Head of caudate nucleus (tissue), 42 donors: ENCODE measurements at regions not wholly inside any gene's neighbourhood (a gene's known extent, or its start where the extent isn't known, plus 50 kb on each side); places are given as distances from the start of the nearest gene placed in this dataset.

Source experiments
- DNase-seq, 42 donors: peaks; one replicate each; pipeline versions ENCODE4 v3.0.0 to v3.0.0-alpha.2; 2020 to 2021; ENCODE audit warnings: mixed read lengths in 7 of 42
- intact Hi-C: fragments of 100-400 bp; cut with DNase I; formaldehyde crosslinking; loops from one replicate; pipeline ENCODE4 v1.15.0; 2022

DNA sequence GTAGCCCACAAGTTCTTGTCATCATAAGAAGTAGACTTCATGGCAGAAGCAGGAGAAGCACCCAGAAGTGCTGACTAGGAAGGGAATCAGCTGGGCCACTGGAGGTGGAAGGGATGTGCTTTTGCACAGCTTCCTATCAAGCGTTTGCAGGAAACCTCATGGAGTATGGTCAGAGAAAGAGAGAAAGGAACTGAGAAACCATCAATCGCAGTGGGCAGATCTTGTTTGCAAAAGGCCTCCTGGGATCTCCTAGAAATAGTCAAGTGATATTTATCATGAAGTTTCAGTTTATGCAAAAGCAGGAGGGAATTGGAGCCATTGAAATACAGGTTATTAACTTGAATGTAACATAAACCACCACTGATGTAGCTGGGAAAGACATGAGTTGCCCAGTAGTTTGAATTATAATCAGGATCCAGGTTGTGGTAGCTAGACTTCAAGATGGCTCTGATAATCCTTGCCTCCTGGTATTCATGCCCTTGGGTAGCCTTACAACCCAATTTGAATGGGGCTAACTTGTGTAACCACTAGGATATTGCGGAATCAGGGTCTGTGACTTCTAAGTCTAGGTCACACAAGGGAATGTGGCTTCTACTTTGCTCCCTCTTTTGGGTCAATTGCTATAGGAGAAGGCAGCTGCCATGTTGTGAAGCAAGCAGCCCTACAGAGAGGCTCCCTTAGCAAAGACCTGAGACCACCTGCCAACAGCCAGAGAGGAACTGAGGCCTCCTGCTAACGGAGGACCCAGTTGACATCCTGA is 69.8 kb upstream of the TCF4 start:
- no peak for DNase-seq

GRCh38 chr18:55654986-55655385 is 67.0 kb upstream of the TCF4 start:
- no peak for DNase-seq
- intact Hi-C loops, result no loop called here

More for the DNA sequence above, 69.8 kb upstream of the TCF4 start:
- intact Hi-C loops, result no loop called here

DNA sequence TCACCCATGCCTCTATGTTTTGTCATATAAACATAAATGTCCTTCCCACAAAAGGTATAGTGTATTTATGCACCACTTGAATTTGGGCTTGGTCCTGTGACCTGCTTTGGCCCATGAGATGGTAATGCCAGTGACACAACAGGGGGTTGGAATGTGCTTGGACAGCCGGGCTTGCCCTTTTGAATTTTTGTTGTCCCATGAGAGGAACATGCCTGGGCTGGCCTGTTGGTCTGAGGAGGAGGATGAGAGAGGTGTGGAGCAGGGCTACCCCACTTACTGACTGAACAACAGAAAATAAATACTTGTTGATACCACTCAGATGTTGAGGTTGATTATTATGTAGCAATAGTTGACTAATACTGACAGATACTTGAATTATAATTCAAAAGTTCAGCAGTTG is 63.2 kb upstream of the TCF4 start:
- intact Hi-C loops, result no loop called here

DNA sequence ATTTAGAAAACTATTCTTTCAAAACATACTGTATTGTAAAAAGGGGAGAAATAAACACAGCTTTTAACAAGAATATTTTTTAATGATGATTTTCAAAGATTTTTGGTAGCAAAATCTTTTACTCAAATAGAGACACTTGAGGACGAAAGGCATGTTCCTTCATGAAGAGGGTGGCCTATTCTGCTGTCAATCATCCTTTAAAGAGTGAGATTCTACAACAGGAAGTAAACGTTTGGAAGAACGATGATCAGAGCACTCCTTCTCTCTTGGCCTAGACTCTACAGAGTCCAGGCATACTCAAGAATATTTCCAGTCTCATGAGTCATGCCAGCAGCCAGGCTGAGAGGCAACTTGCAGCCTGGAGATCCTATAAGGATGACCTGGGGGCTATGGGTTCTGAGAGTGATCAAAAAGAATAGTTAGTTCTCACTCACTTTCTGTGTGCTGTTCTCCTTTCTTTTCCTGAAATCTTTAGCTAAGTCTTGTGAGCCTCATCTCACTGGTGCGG is 62.4 kb upstream of the TCF4 start:
- no peak for DNase-seq
- intact Hi-C loops, result no loop called here

More for the DNA sequence above, 63.2 kb upstream of the TCF4 start:
- DNase-seq, result no peak

DNA sequence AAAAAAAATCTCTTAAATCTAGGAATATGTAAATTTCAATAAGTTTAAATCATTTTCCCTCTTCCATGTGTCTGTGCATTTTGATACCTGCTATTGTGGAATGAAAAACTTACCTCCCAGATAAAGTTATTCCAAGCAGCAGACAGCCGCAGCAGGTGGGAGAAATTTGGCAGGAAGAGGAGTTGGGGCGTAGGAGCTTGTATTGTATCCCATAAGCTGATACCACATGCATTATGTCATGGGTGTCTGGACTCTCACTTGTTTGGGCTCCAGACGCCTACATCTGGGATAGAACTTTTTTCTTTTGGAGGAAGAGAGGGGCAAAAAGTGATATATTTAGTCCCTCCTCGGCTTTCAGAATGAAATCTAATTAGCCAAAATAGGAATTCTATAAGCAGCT is 59.3 kb upstream of the TCF4 start:
- intact Hi-C loops, result no loop called here
- DNase-seq, result no peak

GRCh38 chr18:55642191-55642590 is 54.2 kb upstream of the TCF4 start:
- intact Hi-C loops, result no loop called here
- DNase-seq, result no peak

- intact Hi-C loops, result no loop called here
- DNase-seq, result no peak
These were observed 53.5 kb upstream of the TCF4 start for GRCh38 chr18:55641486-55641885.
